KG1 (cell line): ENCODE measurements at regions not wholly inside any gene's neighbourhood (a gene's known extent, or its start where the extent isn't known, plus 50 kb on each side); places are given as distances from the start of the nearest gene placed in this dataset.
"Not testable (repeated sequence)": the region's sequence is repeated elsewhere in the genome, so short reads cannot be mapped to it uniquely, and the experiment has no call there.

ENCODE experiments used
- DNase-seq: peaks from one replicate; lab custom pipeline; 2025; lab: John Stamatoyannopoulos, UW

DNA sequence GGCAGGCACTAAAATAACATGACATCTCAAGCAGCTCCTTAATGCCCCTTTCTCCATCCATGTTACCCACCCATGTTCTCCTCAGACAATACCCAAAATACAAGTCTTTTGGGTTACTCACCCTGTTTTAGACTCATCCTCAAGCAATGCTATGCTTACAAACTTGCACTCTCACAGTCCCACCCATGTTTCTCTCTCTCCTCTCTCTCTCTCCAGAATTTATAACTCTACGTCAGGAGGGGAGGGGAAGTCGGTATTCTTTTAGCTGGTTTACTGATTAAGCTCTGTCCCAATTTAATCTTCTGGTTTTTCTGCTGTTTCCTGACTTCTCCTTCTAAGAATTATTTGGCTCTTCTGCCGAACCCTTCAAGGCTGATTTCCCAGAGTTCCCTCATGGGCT, 98.0 kb upstream of the NR5A2 start:
- no peak for DNase-seq

DNA sequence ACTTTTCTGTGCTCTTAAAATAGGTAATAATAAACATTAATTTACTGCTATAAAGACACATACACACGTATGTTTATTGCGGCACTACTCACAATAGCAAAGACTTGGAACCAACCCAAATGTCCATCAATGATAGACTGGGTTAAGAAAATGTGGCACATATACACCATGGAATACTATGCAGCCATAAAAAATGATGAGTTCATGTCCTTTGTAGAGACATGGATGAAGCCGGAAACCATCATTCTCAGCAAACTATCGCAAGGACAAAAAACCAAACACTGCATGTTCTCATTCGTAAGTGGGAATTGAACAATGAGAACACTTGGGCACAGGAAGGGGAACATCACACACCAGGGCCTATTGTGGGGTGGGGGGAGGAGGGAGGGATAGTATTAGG, 97.4 kb upstream of the NR5A2 start:
- not testable (repeated sequence) for DNase-seq

DNA sequence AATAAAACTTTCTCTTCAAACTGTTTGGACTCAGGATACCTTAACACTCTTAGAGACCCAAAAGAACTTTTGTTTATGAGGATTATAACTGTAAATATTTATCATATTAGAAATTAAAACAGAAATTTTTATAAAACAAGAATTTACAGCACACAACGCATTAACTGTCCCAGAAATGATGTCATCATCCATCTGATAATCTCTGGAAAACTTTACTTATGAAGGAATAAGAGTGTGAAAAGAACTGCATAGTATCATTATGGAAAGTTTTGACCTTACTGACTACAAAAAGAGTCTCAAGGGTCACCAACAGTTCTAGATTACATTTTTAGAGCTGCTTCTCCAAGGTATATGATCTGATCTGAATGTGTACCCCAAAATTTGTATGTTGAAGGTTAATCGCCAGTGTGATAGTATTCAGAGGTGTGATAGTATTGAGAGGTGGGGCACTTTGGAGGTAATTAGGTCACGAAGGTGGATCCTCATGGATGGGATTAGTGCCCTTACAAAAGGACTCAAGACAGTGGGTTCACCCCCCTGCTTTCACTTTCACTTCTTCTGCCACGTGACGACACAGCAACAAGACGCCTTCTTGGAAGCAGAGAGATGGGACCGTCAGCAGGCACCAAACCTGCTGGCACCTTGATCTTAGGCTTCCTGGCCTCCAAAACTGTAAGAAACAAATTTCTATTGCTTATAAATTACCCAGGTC, 95.7 kb upstream of the NR5A2 start:
- peak; percentile 50 for DNase-seq

DNA sequence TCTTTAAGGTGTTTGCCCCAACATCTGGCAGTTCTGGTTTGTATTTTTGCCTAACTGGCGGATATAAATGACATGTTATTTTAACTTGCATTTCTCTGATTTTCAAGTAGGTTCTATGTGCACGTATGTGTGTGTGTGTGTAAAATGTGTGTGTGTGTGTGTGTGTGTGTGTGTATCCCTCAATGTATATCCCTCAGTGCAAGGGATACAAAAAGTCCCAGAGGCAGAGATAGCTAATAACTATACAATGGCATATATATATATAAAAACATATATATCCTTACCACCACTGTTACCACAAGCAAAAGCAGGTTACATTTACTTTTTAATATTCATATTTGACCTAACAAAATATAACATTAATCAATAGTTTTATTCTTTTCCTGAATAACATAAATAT, 95.0 kb upstream of the NR5A2 start:
- no peak for DNase-seq

DNA sequence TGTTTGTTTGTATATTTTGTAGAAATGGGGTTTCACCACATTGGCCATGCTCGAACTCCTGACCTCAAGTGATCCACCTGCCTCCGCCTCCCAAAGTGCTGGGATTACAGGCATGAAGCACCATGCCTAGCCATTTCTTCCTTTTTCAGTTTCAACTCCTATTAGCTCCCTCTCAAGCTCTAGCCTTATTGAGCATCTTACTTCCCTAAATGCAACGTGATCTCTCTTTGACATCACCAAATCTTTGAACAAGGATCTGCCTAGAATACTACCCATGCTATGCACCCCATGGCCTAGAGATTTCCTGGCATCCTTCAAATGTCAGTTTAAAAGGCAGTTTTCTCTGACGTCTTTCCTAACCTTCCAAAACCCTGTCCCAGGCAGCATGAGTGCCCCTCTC, 91.1 kb upstream of the NR5A2 start:
- DNase-seq, result no peak

DNA sequence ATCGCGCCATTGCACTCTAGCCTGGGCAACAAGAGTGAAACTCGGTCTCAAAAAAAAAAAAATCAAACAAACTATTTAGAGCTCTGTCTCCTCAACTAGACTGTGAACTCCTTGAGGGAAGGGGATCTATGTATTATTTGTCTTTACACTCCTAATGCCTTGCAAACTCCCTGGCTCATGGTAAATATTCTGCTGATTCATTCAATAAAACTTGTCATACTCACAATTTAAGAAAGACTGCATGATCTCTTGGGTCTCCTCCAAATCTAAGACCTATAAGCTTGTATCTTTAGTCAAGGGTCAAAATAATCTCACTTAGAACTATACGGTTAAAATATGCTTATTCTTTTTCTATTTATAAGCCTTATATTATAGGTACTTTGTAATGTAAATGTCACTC, 90.3 kb upstream of the NR5A2 start:
- DNase-seq, result no peak

DNA sequence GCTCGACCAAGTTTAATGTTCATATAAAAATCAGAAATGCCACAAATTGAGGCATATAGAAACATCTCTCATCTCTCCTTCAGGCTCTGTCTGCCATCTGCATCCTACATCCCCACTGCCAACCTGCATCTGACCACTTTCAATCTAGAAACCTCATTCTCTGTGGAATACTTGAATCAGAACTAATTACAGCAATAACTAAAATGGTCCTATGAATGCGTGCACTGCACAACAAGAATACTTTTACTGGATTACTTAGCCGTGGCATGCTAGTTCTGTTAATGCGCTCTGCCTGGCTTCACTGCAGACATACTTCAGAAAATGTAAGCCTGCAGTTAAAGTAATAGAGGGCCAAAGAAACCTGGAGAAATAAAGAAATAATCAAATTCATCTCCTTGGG, 89.8 kb upstream of the NR5A2 start:
- DNase-seq, result no peak

DNA sequence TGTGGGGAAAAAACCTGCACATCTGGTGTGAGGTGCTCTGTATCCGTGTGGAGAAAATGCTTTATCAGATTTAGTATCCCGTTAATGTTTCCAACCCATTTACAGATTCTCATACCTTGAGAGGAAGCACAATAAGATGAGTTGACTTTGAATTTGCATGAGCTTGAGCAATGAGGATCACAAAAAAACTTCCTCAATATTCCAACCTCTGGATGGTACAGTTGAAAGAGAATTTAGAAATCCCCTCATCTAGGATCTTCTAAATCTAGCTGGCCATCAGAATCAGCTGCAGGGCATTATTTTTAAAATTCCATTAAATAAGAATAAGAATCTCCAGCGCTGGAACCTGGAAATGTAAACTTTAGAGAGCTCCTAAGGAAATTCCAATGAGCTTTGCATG, 82.5 kb upstream of the NR5A2 start:
- no peak for DNase-seq

DNA sequence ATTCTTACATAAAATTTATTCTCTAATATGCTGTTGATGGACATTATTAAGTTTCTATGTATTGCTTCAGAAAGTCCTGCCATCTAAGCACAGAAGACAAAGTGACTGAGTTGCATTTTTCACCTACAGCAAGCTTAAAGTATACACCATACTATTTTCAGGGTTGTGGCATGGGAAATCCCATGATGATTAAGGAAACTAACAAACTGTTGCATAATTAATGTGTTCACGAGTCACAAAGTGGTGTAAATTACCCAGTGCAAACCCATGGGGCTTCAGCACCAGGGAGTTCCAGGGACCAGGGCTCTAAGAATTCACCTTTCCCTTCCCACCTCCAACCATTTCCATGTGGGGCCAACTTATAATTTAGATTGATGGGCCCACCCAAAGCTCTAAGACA, 81.9 kb upstream of the NR5A2 start:
- no peak for DNase-seq

DNA sequence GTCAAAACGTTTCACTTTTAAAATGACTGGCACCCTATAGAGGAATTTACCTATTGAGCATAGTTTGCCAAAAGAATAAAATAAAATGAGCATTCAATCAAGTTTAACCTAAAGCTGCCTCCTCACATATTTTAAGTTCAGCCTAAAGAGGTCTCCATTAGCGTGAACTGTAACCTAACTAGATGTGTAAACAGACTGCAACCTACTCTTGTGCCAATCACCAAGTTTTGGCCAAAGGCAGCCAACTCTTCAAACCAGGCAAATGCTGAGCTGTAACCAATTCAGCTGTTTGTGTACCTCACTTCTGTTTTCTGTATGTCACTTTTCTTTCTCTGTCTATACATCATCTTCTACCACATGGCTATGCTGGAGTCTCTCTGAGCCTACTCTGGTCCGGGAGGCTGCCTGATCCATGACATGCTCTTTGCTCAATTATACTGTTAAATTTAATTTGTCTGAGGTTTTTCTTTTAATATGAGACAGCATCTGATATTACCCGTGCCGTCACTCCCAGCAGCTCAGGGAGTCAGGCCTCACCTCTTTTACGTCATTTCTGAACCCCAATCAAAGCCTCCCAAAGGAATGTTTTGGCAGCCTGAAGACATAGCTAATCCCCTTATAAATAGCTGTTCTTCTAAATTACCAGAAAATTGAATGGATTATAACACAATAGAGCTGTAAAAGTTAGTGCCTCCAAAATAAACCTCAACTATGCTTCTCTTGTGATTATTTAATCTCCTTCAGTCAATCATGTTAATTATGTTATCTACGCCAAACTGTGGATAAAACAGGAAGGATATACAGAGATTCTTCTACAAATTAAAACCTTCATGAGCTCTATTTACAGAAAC, 81.0 kb upstream of the NR5A2 start:
- no peak for DNase-seq

DNA sequence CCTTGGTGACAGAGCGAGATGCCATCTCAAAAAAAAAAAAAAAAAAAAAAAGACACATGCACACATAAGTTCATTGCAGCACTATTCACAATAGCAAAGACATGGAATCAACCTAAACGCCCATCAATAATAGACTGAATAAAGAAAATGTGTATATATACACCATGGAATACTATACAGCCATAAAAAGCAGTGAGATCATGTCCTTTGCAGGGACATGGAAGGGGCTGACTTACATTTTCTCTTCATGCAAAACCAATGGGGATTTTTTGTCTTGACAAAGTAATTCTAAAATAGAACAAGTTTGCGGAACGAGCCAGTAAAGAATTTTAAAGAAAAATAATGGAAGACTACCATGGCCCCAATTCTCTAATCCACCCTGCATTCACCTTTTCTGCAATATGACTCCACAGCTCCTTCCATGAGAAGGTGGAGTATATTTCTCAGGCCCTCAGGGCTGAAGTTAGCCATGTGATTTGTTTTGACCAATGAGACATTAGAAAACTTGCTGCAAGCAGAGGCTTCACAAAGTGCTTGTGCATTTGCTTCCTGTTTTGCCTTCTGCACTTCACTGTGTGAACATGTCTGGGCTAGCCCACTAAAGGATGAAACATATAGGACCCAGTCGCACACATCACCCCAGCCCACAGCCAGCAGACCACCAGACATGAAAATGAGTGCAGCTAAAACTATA, 78.8 kb upstream of the NR5A2 start:
- no peak for DNase-seq

DNA sequence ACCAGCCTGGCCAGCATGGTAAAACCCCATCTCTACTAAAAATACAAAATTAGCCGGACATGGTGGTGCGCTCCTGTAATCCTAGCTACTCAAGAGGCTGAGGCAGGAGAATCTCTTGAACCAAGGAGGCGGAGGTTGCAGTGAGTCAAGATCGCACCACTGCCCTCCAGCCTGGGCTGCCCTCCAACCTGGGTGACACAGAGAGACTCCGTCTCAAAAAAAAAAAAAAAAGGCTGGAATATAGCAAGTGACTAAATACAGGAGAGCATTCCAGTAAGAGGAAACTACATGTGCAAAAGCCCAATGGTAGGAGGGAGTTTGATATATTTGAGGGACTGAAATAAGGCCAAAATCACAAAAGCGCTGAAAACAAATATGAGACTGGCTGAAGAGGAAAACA, 76.5 kb upstream of the NR5A2 start:
- not testable (repeated sequence) for DNase-seq

DNA sequence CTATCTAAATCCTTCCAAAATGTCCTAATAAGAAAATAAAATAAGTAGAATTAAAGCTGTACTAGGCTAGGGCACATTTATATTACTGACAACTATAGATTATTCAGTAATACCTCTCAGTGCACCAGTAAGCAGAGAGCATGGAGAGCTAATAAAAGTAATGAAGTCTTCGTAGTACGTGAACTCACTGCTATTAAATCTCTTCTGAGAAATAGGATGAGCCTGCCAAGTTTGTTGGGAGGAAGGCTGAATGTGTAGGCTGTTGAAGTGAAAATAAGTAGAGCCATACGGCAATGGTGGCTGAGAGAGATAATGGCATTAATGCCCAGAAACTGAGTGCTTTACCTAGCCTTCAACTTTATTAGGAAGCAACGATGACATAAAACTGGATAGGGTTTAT, 73.9 kb upstream of the NR5A2 start:
- no peak for DNase-seq

DNA sequence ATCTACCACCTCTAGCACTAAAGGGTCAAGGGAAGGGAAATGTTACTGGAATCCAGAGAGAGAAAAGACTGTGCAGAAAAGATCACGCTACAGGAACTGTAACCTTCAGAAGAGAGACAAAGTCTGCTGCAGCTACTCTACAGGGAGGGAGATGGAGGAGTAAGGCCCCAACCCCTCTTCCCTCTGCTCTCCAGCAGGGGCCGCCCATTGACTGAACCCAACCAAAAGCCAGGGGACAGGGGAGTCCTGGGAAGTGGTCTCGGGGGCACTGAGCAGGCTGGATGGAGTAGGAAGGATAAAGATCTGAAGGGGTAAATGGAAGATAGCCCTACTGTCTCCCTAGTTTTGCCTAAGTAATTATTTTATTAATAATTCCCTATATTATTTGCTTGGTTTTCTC, 72.8 kb upstream of the NR5A2 start:
- no peak for DNase-seq

DNA sequence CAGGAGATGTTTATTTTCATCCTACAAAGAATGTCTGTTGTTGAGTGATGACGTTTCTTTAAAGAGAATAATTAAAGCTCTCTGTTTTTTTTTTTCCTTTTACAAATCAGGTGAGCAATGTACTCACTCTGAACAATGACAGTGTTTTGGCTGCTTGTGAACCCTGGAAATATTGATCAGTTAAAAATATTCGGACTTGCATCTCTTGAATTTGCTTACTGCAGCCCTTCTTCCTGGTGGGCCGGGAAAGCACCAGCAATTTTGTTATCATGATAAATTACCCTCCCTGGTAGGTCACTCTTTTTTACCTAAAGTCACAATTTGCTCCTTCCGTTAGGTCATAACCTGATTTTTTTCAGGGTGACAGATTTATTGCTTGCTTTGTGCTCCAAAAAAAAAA, 72.3 kb upstream of the NR5A2 start:
- no peak for DNase-seq

DNA sequence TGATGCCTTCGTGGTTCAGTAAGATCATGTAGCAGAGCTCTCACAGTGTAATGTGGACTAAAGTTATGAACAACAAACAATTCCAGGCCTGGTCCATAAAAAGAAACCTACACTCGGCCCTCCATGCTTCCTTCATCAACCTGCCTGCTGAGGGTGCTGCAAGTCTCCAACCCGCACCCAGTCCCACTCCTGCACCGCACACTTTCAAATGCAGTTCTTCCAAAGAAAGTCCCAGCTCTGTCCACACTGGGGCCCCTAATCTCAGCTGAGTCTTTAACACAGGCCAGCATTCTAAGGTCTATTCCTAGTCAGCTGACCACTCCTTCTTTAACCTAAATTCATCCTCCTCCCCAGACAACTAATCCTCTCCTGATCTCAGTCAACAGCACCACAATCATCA, 71.5 kb upstream of the NR5A2 start:
- no peak for DNase-seq

DNA sequence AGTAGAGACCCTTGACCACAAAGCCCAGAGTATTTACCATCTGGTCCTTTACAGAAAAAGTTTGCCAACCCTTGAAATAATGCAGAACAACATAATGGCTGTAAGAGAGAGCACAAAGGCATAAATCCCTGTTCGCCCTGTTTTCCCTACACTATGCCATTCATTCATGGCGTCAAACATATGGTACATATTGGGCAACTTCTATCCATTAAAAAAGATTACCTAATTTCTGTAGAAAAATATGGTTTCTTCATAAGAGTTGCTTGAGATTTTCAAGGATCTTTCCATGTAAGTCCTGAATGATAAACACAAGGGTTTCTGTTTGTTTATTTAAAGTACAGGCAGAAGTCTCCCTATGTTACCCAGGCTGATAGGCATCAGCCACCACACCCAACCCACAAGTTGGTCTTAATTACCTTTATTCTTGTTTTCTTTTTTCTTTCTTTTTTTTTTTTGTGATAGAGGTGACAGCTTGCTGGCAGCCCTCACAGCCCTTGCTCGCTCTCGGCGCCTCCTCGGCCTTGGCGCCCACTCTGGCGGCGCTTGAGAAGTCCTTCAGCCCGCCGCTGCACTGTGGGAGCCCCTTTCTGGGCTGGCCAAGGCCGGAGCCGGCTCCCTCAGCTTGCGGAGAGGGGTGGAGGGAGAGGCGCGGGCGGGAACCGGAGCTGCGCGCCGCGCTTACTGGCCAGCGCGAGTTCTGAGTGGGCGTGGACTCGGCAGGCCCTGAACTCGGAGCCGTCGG, 68.3 kb upstream of the NR5A2 start:
- DNase-seq, result no peak

DNA sequence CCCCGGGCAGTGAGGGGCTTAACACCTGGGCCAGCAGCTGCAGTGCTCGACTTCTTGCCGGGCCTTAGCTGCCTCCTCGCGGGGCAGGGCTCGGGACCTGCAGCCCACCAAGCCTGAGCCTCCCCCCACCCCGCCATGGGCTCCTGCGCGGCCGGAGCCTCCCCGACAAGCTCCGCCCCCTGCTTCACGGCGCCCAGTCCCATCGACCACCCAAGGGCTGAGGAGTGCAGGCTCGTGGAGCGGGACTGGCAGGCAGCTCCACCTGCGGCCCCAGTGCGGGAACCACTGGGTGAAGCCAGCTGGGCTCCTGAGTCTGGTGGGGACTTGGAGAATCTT, 67.8 kb upstream of the NR5A2 start:
- no peak for DNase-seq

DNA sequence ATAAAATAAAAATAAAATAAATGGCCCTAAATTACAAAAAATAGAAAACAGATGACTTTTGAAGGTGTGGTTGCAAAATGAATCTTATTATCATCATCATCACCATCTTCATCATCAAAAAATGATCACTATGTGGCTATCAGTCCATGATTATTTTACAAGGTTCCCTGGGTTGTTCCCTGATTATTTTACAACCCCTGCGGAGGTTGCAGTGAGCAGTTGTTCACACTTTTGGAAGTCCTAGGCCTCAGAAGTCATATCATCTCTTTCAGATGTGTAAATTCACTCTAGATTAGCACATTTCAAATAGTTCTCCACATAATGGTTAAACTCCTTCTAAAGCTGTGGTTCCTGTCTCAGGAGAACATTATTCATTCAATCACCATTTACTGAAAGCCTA, 57.4 kb upstream of the NR5A2 start:
- no peak for DNase-seq

DNA sequence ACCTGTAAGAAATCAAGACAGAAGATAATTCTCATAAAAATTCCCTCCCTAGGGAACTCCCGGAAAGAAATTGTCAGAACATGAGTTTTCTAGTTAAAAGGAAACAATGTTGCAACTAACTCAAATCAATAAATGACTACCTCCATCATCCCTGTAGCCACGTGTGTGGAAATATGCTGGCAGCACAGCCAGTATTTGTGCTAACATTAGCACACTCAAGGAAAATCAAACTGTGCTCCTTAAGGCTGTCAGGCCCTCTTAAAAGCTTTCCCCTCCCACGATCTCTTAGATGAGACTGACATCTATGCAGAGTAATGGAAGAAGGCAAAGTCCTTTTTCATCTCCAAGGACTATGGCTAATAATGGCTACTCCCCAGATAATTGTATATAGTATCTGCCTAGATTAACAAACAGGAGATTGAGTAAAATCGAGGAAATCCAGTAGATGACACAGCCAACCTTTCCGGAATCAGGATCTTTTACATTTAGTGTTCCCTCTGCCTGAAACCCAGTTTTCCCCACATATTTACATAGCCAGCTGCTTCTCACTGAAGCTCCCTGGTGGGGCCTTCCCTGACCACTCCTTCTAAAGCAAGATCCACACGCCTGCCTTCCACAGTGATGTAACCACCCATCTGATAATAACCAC, 50.9 kb upstream of the NR5A2 start:
- DNase-seq, result no peak
